HG02970 (cell line): ENCODE measurements at regions not wholly inside any gene's neighbourhood (a gene's known extent, or its start where the extent isn't known, plus 50 kb on each side); places are given as distances from the start of the nearest gene placed in this dataset.
"Not testable (repeated sequence)": the region's sequence is repeated elsewhere in the genome, so short reads cannot be mapped to it uniquely, and the experiment has no call there.

Experiments used
- ATAC-seq: cut with Tn5 transposase; IDR thresholded peaks from one replicate; pipeline ENCODE4 v1.9.1; 2021; ENCODE audit warnings: mild to moderate bottlenecking, moderate library complexity, moderate number of reproducible peaks; ENCODE audit not compliant: unreplicated experiment, low FRiP score

- ATAC-seq, result no peak
Observed at GRCh38 chr11:96875712-96876111, 485.9 kb downstream of the JRKL start.

- ATAC-seq, result no peak
Observed at GRCh38 chr11:96878299-96879051, 488.7 kb downstream of the JRKL start.

GRCh38 chr11:96882622-96883021, 492.8 kb downstream of the JRKL start:
- ATAC-seq, result not testable (repeated sequence)

GRCh38 chr11:96885405-96885804, 495.6 kb downstream of the JRKL start:
- ATAC-seq, result no peak

- ATAC-seq, result no peak
Observed at GRCh38 chr11:96885912-96886311, 496.1 kb downstream of the JRKL start.

- ATAC-seq, result no peak
Observed at GRCh38 chr11:96893988-96894387, 504.2 kb downstream of the JRKL start.

GRCh38 chr11:96894587-96894986, 504.8 kb downstream of the JRKL start:
- no peak for ATAC-seq

GRCh38 chr11:96899971-96900370, 510.2 kb downstream of the JRKL start:
- ATAC-seq, result no peak

GRCh38 chr11:96905143-96905542, 515.3 kb downstream of the JRKL start:
- ATAC-seq, result no peak

GRCh38 chr11:96905663-96906062, 515.9 kb downstream of the JRKL start:
- no peak for ATAC-seq

- ATAC-seq, result no peak
Observed at GRCh38 chr11:96906476-96906875, 516.7 kb downstream of the JRKL start.

GRCh38 chr11:96925862-96926261, 536.0 kb downstream of the JRKL start:
- ATAC-seq, result no peak

GRCh38 chr11:96940227-96940626, 550.4 kb downstream of the JRKL start:
- ATAC-seq, result no peak

GRCh38 chr11:96942855-96943254, 553.0 kb downstream of the JRKL start:
- no peak for ATAC-seq

- ATAC-seq, result no peak
Observed at GRCh38 chr11:96943970-96944369, 554.2 kb downstream of the JRKL start.

GRCh38 chr11:96948066-96948465, 558.3 kb downstream of the JRKL start:
- ATAC-seq, result no peak

- ATAC-seq, result no peak
Observed at GRCh38 chr11:96949464-96949863, 559.7 kb downstream of the JRKL start.

GRCh38 chr11:96954587-96955242, 564.9 kb downstream of the JRKL start:
- no peak for ATAC-seq

- no peak for ATAC-seq
Observed at GRCh38 chr11:96960476-96960875, 570.7 kb downstream of the JRKL start.

- ATAC-seq, result no peak
Observed at GRCh38 chr11:96960926-96961325, 571.1 kb downstream of the JRKL start.

- ATAC-seq, result no peak
Observed at GRCh38 chr11:96961931-96962330, 572.1 kb downstream of the JRKL start.

GRCh38 chr11:96963375-96963774, 573.6 kb downstream of the JRKL start:
- ATAC-seq, result no peak
